ENCODE measurements at regions not wholly inside any gene's neighbourhood (a gene's known extent, or its start where the extent isn't known, plus 50 kb on each side); places are given as distances from the start of the nearest gene placed in this dataset.

- no peak for TF ChIP-seq CTCF (IDR thresholded peaks at IDR 0.05; ENCODE audit: low read length, missing control alignments)
- no peak overlapping the region for H3K4me3 ChIP-seq (replicated peaks; ENCODE audit: low read depth, low read length)
- DNase-seq (ENCODE audit: low read depth): no peak
Measured at GRCh38 chr9:3576328-3576727, 50.5 kb upstream of the RFX3 start.

- TF ChIP-seq CTCF (IDR thresholded peaks at IDR 0.05; ENCODE audit: low read length, missing control alignments): no peak
- no peak for DNase-seq (ENCODE audit: low read depth)
- H3K4me3 ChIP-seq (replicated peaks; ENCODE audit: low read depth, low read length): no peak overlapping the region
Measured at GRCh38 chr9:3575821-3576220, 50.0 kb upstream of the RFX3 start.

Data from fibroblast of pulmonary artery (primary cell).